Middle frontal gyrus (tissue), 1 donor: ENCODE measurements at regions not wholly inside any gene's neighbourhood (a gene's known extent, or its start where the extent isn't known, plus 50 kb on each side); places are given as distances from the start of the nearest gene placed in this dataset.

Source experiments
- DNase-seq: peaks from one replicate; pipeline ENCODE4 v3.0.0-alpha.2; 2015; ENCODE audit warnings: low spot score; ENCODE audit errors: extremely low spot score

DNA sequence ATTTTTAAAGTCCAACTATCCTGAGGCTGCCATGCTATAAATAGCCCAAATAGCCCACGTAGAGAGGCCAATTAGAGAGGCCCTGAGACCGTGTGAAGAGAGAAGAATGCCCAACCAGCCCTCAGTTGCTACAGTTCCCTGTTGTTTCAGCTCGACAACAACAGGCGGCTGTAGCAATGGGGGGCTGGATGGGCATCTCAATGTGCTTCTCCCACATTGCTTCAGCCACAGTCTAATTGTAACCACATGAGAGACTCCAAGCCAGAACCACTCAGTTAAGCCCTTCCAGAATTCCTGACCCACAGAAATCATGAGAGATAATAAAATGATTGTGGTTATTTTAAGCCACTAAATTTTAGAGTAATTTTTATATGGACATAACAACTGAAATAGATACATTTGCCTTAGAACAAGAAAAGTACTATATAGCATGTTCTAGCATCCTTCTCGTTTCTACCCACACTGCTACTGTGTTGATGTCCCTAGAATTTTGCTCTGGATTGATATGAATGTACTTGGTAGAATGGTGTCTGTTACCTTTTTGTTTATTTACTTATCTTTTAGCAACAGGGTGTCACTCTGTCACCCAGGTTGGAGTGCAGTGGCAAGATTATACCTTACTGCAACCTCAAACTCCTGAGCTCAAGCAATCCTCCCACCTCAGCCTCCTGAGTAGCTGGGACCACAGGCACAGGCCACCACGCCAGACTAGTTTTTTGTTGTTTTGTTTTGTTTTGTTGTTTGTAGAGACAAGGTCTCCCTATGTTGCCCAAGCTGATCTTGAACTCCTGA lies 436.4 kb downstream of the BCOR start:
- no peak for DNase-seq

DNA sequence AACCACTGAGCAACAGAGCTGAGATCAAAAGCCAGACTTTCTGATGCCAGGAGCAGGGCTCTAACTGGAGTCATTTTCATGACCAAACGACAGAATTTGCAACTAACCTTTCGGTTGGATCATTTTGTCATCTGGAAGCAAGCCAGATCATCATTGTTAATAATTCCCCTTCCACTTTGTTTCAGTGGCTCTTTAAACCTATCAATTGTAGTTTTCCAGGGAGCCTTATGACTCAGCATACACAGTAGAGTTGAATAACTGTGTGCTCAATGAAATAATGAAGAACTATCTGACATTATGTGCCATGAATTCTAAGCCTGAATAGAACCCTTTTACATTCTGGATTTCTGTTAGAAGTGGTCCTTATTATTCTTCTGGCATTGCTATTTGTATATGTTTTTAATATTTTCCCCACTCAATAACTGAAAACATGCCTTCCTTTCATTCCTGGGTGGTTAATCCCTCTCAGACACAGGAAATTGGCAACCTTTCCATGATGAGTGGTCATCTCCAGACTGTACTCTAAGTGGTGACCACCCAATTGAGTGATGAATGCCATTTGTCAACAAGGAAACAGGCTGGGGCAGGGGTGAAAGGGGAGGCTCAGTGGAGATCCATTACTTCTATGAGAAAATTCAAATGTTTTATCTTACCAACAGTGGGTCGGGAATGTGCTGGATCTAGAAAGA lies 431.8 kb downstream of the BCOR start:
- no peak for DNase-seq

DNA sequence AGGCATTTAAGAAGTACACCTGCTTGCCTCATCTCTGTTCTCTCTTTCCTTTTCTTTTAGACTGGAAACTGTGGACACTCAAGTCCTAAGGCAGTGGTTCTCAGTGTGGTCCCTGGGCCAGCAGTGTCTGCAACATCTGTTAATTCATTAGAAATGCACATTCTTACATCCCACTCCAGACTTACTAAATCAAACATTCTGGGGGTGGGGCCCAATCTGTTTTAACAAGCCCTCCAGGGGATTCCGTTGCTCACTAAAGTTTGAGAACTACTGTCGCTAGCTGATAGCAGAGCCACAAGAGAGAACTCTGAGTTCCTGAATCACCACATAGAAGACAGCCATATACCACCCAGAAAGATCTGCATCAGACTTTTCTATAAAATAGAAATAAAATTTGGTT lies 430.6 kb downstream of the BCOR start:
- no peak for DNase-seq

DNA sequence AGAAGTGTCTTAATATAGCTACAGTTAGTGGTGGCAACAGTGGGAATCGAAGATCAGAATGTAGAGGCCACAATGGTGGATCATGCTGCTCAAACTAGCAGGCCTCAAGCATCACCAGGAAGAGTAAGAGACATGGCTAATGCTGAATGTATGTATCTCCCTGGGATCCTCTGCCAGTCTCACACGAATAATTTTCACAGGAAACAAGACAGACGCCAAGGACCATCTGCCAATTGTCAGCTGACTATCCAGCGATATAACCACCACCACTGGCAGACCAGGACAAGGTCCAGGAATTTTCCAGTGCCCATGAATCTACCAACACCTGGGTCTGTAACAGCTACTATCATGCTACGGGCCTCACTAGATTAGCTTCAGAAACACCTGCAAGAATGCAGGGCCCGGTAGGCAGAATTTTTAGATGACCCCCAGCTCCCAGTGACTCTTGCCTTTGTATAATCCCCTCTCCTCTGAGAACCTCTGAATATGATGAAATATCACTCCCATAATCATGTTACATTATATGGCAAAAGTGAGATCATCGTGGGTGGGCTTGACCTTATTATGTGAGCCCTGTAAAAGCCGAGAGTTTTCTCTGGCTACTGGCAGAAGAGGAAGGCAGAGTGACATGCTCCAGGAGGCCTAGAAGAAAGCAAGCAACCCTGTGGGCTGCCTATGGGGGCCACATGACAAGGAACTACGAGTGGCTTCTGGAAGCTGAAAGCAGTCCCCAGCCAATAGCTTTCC lies 429.8 kb downstream of the BCOR start:
- DNase-seq, result no peak

DNA sequence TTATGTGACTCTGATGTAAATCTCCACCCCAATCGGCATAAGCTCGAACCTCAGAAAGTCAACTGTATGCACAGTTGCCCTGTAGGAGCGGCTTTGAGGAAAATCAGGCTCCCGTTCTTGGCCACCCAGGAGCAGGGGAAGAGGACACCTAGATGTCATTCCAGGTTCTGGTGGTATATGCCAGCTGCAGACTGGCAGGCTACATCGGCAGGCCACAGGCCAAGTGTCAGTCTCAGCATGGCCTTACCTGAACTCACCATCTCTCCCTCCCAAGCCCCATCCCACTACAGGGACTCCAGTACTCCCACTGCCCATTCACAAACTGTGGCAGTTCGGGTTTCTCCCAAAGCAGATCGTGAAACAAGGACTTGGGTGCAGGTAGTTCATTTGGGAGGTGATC lies 428.1 kb downstream of the BCOR start:
- no peak for DNase-seq

DNA sequence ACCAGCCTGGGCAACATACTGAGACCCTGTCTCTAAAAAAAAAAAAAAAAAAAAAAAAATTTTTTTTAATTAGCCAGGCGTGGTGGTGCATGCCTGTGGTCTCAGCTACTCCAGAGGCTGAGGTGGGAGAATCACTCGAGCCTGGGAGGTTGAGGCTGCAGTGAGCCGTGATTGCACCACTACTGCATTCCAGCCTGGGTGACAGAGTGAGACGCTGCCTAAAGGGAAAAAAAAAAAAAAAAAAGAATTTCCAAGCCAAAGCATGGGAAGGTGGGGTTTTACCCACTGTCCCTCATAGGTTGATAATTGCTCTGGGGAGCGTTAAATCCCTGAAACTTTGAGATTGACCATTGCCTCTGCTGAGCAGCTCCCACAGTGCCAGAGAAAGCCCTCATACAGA lies 427.5 kb downstream of the BCOR start:
- DNase-seq, result no peak

DNA sequence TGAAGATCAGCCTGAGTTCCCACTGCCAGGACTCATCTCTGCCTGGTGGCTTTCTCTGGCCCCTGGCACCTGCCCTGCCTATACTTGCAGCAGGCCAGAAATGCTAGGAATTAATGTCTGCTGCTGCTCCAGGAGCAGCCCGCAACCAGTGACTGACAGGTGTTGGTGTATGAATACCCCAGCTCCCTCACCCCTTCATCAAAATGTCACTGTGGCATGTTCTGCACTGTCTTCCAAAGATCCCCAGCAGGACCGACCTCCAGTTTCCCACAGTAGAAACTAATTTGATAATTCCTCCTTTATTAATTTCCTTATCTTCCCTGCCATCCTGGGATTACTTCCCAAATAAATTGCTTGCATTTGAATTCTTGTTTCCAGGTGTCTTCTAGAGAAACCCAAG lies 425.4 kb downstream of the BCOR start:
- DNase-seq, result no peak

DNA sequence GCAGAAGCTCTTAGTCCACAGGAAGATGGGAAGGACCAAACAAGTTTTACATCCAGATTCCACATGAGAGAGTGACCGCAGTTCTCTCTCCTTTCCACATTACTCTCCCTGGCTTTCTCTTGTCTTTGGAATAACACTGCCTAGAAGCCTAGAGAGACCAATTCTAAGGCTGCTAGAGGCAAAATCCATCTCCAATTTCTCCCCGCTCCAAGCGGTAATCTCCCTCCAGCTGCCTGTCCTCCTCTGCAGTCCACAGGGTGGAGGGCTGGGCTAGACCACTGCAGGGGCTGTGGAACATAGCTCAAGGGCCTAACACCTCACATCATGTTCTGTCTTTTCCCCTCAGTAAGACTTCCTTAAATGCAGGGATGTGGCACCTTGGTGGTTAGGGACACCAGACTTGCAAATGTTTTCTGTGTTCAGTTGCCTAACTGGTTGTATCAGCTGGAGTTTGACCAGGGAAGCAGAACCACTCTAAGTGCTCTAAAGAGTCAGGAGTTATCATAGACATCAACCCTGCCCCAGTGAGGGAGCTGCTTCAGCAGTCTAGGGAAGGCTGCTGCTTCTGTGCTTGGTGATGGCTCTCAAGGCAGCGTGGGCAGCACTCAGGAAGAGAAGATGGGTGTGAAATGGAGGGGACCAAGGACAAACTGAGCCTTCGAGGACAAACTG lies 423.1 kb downstream of the BCOR start:
- no peak for DNase-seq

DNA sequence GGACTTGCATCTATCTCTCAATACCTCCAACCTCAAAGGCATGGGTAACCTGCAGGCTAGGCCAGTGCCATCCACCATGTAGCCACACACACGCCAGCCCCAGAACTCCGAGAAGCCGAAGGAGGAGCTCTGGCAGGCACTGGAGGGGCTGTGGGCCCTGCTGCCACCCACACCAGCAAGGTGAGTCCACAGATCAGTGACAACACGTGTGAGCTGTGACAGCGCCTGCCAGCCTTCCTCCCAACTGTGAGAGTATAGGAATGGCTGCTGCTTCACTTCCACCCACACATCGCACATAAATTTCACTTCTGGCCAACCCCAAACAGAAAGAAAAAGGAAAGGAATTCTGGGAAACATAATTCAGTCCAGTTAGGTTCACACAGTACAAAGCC lies 422.6 kb downstream of the BCOR start:
- DNase-seq, result no peak

DNA sequence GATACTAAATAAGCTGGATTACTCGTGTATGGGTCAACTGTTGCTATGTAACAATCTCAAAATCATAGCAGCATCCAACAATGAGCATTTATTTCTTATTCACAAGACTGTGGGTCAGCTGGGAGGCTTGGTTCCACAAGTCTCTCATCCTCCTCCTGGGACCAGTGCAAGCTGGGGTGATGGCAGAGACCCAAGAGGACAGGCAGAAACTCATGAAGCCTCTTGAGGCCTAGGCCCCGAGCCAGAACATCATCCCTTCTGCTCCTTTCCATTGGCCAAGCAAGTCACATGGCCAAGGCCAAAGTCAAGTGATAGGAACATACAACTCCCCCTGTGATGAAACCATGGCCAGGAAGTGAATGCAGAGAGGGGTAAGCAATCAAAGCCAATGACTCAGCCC lies 422.1 kb downstream of the BCOR start:
- no peak for DNase-seq

DNA sequence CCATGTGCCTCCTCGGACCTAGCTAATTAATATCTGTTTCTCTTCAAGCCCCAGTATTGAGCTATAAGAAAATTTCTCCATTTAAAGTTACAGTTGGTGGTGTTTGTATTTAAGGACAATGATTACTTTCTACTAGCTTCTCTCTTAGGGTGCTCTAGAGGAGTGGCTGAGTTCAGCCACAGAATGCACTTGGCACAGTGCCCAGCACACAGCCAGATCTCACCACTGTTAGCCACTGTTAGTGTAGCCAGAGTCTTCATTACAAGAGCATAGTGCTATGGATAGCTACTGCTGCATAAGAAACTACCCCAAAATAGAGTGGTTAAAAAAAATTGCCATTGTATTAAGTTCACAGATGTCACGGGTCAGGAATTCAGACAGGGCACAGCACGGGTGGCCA lies 421.3 kb downstream of the BCOR start:
- no peak for DNase-seq

DNA sequence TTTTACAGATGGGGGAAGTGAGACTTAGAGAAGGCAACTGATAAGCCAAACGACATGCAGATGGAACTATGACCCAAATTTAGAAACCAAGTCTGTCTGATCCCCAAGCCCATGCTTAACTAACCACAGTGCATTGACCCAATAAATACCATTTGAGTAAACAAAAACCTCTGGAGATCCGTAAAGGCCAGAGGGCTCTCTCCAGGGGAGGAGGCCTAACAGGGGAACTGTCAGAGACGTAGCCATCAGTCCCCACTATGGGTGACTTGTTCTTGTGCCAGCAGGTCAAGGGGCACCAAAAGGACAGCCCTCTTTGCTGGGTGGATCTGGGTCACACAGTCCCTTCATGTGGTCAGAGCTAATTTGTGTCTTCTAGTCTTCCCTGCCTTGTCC lies 420.2 kb downstream of the BCOR start:
- DNase-seq, result no peak

DNA sequence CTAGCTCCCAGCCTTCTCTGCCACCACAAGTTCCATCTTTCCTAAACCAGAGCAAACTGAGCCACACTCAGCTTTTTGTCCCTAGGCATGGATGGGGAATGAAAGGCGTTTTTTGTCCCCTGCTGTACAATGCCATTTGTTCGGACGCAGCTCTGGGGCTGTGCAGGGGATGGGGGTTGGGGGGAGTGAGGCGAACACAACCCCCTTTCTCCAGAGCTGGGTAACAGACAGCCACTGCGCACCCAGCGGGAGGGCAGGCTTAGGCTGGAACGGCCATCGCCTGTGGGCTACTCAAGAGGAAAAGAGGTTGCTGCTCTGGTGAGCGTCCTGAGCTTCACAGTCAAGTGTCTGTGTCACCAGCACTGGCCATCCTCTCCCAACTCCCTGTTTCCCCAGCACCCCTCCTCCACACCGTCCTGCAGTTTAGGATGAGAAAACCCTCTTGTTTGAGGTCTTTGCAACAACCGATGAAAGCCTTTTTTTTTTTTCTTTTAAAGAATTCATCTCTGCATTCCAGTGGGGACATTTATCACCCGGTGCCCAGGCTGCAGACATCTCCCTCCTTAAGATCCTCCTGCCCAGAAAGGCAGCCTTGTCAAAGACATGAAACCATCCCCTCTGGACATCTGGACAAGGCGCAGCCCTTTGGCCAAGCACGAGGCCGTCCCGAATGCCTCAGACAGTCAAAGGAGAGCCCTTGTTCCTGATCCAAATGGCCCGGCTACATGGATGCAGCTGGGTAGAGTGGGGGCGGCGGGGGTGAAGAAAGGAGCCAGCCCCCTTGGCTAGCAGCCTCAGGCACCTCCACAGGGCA lies 419.6 kb downstream of the BCOR start:
- DNase-seq, result peak; percentile 35

DNA sequence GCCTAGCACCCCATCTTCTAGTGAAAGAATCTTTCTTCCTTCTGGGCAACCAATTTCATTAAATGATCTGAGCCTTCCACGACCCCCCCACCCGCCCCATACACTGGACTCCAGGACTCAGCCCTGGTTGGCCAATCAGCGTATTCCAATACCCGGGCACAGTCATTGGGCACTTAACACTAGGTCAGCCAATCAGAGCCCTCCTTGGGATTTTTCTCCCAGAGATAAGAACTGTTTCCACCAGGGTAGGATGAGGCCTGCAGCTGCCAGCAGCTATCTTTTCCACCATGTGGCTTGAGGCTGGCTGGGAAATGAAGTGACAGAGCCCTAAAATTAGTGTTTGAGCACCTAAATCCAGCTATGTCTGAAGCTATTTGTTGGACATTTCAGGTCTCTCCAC lies 418.8 kb downstream of the BCOR start:
- no peak for DNase-seq

DNA sequence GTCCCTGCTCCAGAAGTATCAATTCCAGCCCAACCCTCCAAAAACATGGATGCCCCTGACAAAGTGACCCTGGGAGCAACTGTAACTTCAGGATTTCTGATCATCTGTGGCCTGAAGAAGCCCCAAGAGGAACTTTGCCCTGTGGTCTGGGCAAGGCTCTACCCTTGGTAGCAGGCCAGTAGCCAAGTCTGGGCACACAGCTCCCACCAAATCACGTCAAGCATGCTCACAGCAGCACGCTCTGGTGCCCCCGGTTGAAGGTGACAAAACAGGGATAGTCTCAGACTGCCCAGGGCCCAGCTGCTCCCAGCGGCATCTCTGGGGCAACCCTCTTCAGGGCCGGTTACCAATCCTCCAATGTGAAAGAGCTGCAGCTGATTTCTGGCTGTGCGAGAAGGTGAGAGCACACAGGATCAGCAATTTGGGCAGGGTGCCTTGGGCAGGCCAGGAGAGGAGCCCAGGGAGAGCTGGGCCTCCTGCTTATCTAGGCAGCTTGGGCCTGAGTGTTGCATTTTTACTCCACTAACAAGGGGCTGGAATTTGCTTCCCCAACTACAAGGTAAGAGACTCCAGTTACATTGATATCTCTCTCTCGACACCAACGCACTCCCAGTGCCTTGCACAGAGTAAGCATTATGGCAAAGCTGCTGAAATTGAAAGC lies 418.1 kb downstream of the BCOR start:
- DNase-seq, result no peak

DNA sequence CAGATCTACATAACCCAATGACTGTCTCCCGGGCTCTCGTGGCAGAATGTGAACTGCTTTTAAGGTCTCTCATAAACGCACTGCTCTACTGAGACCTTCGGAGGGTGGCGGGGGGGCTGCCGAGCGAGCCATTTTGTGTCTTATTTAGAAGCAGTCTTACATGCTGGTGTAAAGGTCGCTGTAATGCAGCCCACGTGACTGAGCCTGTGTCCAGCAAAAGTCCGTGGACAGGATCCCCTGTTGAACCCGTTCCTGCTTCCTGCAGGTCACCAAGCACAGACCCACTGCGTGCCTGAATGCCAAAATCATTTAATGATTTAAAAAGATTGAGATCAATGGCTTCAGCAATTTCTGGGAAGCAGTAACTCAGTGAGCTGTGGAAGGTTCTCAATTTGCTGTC lies 415.9 kb downstream of the BCOR start:
- DNase-seq, result no peak

DNA sequence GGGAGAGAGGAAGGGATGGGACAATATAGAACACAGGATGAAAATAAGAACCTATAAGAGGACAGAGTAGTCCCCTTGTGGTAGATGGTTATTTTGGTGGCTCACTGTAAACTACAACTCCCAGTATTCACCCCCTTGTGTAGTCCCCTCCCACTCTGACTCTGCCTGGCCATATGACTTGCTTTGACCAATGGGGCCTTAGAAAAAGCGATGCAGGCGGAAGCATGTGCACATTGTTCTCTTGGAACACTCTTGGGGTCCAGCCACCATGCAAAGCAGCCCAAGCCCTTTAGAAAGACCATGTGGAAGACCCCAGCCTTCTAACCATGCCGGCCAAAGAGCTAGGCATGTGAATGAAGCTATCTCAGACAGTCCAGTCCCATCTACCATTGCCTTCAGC lies 415.0 kb downstream of the BCOR start:
- no peak for DNase-seq

DNA sequence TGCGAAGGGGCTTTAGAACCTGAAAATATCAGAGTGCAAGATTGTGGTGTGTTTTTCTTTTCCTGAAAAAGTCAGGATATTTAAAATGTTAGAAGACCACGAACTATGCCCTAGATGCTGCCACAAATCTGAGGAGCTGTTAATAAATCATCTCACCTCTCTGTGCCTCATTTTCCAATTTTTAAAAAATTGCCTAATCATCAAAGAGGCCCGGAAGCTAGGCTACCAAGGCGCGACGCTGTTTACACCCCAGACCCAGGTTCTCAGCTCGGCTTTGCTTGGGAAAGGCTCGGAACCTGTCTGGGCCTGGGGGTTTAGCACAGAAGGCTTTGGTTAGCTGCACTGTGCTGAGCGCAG lies 409.6 kb downstream of the BCOR start:
- no peak for DNase-seq

DNA sequence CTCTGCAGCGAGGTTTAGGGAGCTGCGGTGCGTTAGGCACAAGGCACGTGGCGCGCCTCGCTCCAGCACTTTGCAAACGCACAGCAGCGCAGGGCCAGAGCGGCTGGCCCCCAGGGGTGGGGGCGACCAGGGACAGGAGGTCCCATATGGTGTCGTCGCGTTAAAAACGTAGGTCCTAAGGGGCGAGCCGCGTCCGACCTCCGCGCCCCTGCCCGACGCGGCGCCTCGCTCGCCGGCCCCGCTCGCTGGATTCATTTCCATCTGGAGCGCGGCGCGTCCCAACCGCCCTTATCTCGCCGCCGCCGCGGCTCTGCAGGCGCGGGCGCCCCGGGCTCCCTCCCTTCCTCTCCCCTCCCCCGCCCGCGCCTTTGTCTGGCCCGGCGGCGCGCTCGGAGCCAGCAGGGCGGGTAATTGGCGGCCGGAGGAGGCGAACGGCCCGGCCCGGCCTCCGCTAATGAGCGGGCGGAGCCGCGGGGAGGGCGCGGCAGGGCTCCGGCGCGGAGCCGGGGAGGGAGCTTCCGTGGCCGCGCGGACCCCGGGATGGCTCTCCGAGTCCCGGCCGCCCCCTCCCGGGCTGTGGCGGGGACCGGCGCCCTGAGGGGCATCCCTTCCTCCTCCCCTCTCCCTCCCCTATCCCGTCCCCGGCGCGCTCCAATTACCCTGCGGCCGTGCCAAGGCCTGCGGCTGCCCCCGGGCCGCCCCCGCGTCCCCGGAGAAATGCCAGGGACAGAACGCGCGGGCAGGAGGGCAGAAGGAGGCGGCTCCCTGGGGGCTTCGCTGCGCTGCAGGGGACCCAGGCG lies 409.0 kb downstream of the BCOR start:
- DNase-seq, result peak; percentile 16
